ENCODE measurements at regions not wholly inside any gene's neighbourhood (a gene's known extent, or its start where the extent isn't known, plus 50 kb on each side); places are given as distances from the start of the nearest gene placed in this dataset.
"Not testable (repeated sequence)": the region's sequence is repeated elsewhere in the genome, so short reads cannot be mapped to it uniquely, and the experiment has no call there.

GRCh38 chr12:114836609-114837008 lies 152.6 kb upstream of the TBX3 start:
- intact Hi-C loops (cut with micrococcal nuclease): no loop called here

DNA sequence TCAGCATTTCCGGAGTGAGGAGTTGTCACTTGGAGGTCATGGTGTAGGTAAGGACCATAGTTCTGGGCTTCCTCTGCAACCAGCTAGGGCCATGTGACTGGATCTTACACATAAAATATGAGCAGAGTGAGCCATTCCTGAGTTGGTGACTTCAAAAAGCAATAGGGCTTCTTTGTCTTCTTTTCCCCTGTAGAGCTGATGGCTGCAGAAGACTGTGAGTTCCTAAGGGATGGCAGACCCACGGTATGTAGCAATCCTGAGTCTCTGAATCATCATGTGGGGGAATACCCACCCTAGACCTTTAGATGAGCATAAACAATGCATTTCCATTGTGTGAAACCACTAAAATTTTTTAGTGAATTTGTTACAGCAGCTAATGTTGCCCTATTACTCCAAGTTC lies 151.1 kb upstream of the TBX3 start:
- intact Hi-C loops (cut with micrococcal nuclease): no loop called here

GRCh38 chr12:114834621-114835020 lies 150.6 kb upstream of the TBX3 start:
- intact Hi-C loops (cut with micrococcal nuclease): no loop called here

DNA sequence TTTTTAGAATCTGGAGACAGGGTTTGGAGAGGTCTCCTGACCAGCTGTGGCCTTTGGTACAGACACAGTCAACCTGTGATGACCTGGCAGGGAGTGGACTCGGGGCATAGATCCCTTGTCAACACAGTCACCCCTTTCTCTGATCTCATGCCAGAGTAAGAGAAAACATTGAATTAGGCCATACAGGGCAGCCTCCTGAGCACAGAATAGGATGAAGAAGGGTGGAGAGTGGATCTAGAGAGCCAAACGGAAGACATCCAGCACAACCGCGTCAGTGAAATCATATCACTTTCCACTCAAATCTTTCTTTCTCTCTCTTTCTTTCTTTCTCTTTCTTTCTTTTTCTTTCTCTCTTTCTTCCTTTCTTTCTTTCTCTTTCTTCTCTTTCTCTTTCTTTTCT lies 145.9 kb upstream of the TBX3 start:
- intact Hi-C loops (cut with micrococcal nuclease): no loop called here

GRCh38 chr12:114829244-114829643 lies 145.3 kb upstream of the TBX3 start:
- intact Hi-C loops (cut with micrococcal nuclease): not testable (repeated sequence)

DNA sequence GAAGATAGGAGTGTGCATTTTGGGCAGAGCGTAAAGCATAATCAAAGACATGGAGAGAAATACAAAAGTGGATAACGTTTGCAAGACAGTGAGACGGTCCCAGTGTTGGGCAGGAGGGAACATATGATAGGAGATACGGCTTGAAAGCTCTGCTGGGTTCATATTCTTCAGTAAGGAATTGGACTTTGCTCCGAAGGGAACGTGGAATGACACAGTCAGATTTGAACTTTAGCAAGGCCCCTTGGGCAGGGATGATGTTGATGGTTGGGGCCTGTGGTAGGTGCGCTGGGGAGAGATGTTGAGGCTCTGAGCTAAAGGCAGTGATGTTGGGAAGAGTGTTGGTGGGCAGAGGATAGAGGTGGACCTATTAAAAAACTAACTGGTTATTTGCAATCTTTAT lies 143.5 kb upstream of the TBX3 start:
- intact Hi-C loops (cut with micrococcal nuclease): no loop called here

GRCh38 chr12:114826244-114826643 lies 142.3 kb upstream of the TBX3 start:
- intact Hi-C loops (cut with micrococcal nuclease): no loop called here

DNA sequence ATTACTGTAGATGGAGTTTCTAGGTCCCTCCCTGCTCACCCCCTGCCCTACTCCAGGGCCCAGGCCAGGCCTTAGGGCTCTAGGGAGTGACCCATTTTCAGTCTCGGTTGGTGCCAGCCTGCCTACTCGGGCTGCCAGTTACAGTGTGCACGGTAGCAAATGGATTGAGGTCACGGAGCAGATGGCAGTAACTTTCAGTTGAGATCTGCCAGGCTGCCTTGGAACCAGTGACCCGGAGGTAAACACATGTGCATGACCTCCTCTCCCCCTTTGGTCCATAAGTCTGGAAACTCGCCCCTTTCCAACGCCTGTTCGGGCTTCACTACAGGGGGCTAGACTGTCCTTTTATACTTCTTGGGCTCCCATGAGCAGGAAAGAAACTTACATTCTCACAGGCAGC lies 139.7 kb upstream of the TBX3 start:
- intact Hi-C loops (cut with micrococcal nuclease): no loop called here

DNA sequence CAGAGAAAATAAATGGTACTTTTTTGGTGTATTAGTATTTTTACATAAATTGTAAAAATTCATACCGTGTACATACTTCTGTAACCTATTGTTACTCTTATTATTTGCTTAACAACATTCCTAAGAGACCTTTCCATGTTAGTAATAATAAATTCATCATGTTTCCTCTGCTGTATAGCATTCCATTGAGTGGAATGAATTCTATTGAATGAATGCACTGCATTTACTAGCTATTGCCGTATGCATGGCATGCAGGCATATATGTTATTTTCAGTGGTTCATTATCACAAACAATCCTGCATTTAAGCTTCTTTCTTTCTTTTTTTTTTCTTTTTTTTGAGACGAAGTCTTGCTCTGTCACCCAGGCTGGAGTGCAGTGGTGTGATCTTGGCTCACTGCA lies 137.6 kb upstream of the TBX3 start:
- intact Hi-C loops (cut with micrococcal nuclease): no loop called here

DNA sequence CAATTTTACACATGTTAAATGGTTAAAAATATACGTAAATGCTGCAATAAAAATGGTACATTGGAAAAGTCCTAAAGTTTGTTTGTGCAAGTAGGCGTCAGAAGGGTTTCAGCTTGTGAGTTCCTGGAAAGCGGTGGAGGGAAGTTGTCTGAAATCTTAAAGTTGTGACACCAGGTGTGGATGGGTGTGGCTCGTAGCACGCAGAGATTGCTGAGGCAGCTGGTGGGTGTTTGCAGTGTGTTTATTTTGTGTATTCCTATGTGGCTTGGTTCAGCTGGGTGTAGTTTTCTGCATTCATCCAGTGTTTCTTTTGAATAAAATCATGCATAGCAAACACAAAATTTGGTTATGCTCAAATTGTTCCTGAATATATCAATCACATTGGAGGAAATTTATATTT lies 136.8 kb upstream of the TBX3 start:
- intact Hi-C loops (cut with micrococcal nuclease): no loop called here

DNA sequence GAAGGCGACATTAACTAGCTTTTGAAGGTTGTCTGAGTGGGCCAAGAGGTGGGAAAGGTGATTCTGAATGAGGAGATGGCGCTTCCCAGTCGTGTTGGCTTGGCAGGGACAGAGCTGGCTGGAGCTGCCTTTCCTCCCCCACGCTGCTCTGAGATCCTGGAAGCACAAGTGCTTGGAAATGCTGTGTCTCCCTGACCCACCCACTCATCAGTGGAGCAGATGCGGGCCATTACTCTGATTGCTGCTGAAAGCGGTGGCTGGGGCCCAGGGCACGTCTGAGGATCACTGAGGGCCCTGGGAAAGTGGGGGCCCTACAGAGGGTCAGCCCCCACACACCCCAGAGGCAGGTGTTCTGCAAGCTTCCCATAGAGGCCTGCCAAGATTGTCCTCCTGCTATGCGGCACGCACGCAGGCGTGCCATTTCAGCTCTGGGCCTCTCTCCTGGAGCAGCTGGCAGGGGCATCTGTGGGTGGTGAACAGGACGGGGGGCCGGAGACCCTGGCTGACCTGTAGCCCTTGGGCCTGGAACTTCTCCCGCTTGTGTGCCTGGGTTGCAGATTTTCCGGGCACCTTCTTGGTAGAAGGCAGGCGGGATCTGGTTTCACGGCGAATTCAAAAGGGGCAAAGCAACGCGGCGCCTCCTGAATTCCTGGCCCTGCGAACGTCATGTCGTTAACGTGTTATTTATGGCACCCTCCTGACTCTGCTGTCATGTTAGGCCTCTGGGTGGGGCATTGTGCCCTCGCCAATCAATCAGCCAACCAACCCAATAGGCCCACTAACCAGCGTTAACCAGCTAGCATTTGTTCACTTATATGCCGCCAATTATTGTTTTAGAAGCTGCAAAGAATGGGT lies 133.8 kb upstream of the TBX3 start:
- intact Hi-C loops (cut with micrococcal nuclease): no loop called here

DNA sequence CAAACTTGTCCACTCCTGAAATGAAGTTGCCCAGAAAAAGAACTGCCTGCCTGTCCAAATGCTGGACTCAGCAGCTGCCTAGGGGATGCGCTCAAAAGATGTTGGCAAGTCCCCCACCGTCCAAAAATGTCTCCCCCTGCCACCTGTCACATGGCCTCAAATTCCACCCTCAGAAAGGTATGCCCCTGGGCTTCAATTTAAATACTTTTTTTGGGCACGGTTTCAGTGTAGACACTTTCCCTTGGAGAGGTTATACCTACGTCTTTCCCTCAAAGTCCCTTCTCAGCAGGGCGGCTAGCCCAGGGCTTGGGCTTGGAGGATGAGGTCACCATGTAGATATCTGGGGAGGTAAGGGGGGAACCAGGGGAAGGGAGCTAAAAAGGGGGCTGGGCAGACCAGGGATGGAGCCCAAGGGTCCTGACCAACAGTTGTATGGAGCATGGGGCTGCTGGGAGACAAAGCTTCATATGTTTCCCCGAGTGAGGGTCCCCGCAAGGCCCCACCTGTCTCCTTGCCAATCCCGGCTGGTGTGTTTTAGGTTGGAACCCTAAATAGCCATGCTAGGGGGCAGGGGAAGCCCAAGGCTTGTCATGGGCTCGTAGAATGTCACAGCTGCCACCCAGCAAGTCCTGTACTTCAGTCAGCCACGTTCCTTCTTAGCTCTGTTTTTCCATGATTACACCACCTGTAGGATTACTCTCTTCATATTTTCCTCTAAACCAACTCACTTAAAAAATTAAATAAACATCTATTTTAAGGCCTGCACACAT lies 131.2 kb upstream of the TBX3 start:
- intact Hi-C loops (cut with micrococcal nuclease): no loop called here

GRCh38 chr12:114812858-114813761 lies 129.1 kb upstream of the TBX3 start:
- intact Hi-C loops (cut with micrococcal nuclease): no loop called here

GRCh38 chr12:114812384-114812783 lies 128.4 kb upstream of the TBX3 start:
- intact Hi-C loops (cut with micrococcal nuclease): no loop called here

DNA sequence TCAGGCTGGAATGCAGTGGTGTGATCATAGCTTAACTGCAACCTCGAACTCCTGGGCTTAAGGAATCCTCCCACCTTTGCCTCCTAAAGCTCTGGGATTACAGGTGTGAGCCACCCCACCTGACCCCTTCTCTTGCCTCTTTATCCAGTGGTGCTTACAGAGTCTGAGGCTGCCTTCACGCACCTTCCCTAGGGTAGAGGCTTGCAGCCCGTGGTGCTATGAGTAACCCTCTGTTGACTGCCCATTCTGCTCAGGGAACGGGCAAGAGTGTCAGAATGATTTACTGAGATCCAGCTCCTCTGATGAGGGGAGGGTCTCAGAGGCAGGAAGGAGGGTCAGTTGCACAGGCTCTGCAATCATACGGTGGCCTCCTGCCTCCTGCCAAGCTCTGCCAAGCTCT lies 125.1 kb upstream of the TBX3 start:
- intact Hi-C loops (cut with micrococcal nuclease): no loop called here

GRCh38 chr12:114801381-114801780 lies 117.4 kb upstream of the TBX3 start:
- intact Hi-C loops (cut with micrococcal nuclease): not testable (repeated sequence)

- intact Hi-C loops (cut with micrococcal nuclease): not testable (repeated sequence)
Measured at GRCh38 chr12:114800566-114800965, 116.6 kb upstream of the TBX3 start.

GRCh38 chr12:114799574-114800487 lies 115.9 kb upstream of the TBX3 start:
- intact Hi-C loops (cut with micrococcal nuclease): no loop called here

GRCh38 chr12:114794049-114794558 lies 110.1 kb upstream of the TBX3 start:
- intact Hi-C loops (cut with micrococcal nuclease): no loop called here

- intact Hi-C loops (cut with micrococcal nuclease): no loop called here
Measured at GRCh38 chr12:114790276-114790675, 106.3 kb upstream of the TBX3 start.

Measured in T-helper 1 cell treated with Interleukin-12 subunit alpha and Interleukin-12 subunit beta and Interleukin-4 antibody, amounts not matched to agents 30 ng/mL and 1 ng/mL, for 36 hours (primary cell).